B cell (primary cell): ENCODE measurements at regions not wholly inside any gene's neighbourhood (a gene's known extent, or its start where the extent isn't known, plus 50 kb on each side); places are given as distances from the start of the nearest gene placed in this dataset.

Experiments
- EZH2 ChIP-seq: IDR thresholded peaks from 2 replicates; pipeline ENCODE4 v1.6.1; 2012; ENCODE audit warnings: borderline replicate concordance, low read depth, mild to moderate bottlenecking, moderate library complexity, low read length; ENCODE audit not compliant: insufficient read depth, poor library complexity, severe bottlenecking
- TF ChIP-seq, protein P1 (sequence below): fragments of 200-600 bp; IDR thresholded peaks from one replicate; pipeline ENCODE4 v1.8.0; 2022; ENCODE audit warnings: antibody characterized with exemption, mild to moderate bottlenecking

DNA sequence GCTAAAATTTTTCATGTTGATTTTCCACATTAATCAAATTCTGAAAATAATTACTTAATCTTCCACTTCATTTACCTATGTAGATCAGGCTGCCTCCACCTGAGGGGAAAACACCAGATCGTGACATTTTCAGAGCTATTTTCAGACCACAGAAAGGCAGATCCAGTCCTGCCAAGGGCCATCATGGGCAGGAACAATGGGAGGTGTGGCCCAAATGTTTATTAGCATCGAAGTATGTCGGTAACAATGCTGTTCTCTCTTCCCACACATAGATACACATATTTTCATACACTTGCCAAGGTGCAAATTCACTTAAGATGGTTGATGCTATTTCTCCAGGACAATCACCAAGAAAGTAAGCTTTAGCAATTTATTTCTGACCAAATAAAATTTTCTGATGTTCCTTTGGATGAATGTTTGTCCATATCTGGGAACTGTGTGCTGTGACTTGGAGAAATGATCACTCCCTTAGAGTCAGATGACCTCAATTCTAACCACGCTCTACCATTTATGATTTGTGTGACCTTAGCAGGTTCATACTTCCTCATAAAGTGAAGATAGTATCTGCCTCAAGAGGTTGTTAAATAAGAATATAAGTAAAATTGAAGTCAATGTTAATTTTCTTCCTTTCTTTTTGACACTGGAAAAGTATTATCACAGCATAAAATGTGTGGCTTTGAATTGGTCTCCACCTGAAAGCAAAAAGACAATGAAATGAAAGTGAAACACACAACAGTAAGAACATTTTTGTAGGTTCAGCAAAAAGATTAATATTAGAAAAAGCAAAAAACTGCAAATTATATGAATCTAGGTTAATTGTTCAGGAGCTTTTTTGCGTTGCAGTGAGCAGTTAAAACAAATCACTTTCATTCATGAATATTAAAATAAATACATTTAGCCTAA lies 310.4 kb upstream of the PHF14 start:
- TF ChIP-seq, protein P1, sequence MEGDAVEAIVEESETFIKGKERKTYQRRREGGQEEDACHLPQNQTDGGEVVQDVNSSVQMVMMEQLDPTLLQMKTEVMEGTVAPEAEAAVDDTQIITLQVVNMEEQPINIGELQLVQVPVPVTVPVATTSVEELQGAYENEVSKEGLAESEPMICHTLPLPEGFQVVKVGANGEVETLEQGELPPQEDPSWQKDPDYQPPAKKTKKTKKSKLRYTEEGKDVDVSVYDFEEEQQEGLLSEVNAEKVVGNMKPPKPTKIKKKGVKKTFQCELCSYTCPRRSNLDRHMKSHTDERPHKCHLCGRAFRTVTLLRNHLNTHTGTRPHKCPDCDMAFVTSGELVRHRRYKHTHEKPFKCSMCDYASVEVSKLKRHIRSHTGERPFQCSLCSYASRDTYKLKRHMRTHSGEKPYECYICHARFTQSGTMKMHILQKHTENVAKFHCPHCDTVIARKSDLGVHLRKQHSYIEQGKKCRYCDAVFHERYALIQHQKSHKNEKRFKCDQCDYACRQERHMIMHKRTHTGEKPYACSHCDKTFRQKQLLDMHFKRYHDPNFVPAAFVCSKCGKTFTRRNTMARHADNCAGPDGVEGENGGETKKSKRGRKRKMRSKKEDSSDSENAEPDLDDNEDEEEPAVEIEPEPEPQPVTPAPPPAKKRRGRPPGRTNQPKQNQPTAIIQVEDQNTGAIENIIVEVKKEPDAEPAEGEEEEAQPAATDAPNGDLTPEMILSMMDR, result no peak
- no peak for TF ChIP-seq EZH2
